ENCODE measurements at regions not wholly inside any gene's neighbourhood (a gene's known extent, or its start where the extent isn't known, plus 50 kb on each side); places are given as distances from the start of the nearest gene placed in this dataset.

- no peak overlapping the region for H4K91ac ChIP-seq (ENCODE audit: insufficient read length, low read depth, low read length)
- peaks cover 5 to 9% of the 10 kb centered on the region in 2 experiments for H3K4me1 Mint-ChIP-seq
- no peak overlapping the region for H2BK120ac ChIP-seq (ENCODE audit: low read depth, low read length, poor library complexity, severe bottlenecking)
Observed at GRCh38 chr4:13955551-13955950, 328.0 kb upstream of the BOD1L1 start.

More at GRCh38 chr4:13955551-13955950, 328.0 kb upstream of the BOD1L1 start:
- no peak overlapping the region for H3K27ac Mint-ChIP-seq
- Histone ChIP-seq H3K9ac (ENCODE audit: extremely low read depth, insufficient read length, low read length) (no peak overlapping the region), H2BK5ac (ENCODE audit: insufficient read length, low read length) (no peak overlapping the region), H3T11ph (ENCODE audit: low read length) (no peak overlapping the region), H2BK12ac (ENCODE audit: insufficient read length, low read depth, low read length) (no peak overlapping the region), H4K20me1 (ENCODE audit: control insufficient read depth, insufficient read depth, insufficient read length) (no peaks in the 10 kb centered on the region), H3K23ac (ENCODE audit: insufficient read length, low read depth, low read length) (no peak overlapping the region), H3K79me1 (ENCODE audit: insufficient read depth, low read depth, low read length, poor library complexity, severe bottlenecking) (no peaks in the 10 kb centered on the region), H3K23me2 (ENCODE audit: insufficient read length, low read depth, low read length, poor library complexity, severe bottlenecking) (no peaks in the 10 kb centered on the region), H3K4ac (ENCODE audit: low read depth, low read length) (no peak overlapping the region), H2AFZ (ENCODE audit: low read length) (no peak overlapping the region), H3K18ac (ENCODE audit: insufficient read length, low read depth, low read length) (no peak overlapping the region), H2BK20ac (ENCODE audit: low read depth, low read length, poor library complexity, severe bottlenecking) (no peak overlapping the region), H3K9me3 (ENCODE audit: control insufficient read depth, low read depth, low read length) (no peaks in the 10 kb centered on the region), H4K8ac (replicated peaks; ENCODE audit: insufficient read length, low read depth, low read length) (no peak overlapping the region), H3K4me2 (ENCODE audit: insufficient read depth, insufficient read length, low read length) (no peak overlapping the region), H2BK15ac (ENCODE audit: low read depth, low read length) (no peak overlapping the region), H3K4me1 (ENCODE audit: insufficient read depth, low read length) (no peaks in the 10 kb centered on the region; the same call in 1 of the 2 replicates), H3K27me3 (ENCODE audit: insufficient read depth, low read length) (no peaks in the 10 kb centered on the region), H2AK5ac (ENCODE audit: insufficient read length, low read length) (no peak overlapping the region), H3K14ac (ENCODE audit: insufficient read depth, low read length) (no peak overlapping the region), H3K56ac (ENCODE audit: insufficient read length, low read depth, low read length) (no peak overlapping the region), H4K5ac (ENCODE audit: insufficient read length, low read depth, low read length) (no peak overlapping the region), H3K27ac (ENCODE audit: insufficient read length, low read depth, low read length) (no peak overlapping the region), H3K79me2 (ENCODE audit: insufficient read depth, low read length) (no peaks in the 10 kb centered on the region)
- no peak for DNase-seq
- no peaks in the 10 kb centered on the region for H3K27me3 Mint-ChIP-seq (ENCODE audit: low read depth)
- H3K9me3 Mint-ChIP-seq: no peaks in the 10 kb centered on the region
- no peak for TF ChIP-seq CTCF (conservative IDR thresholded peaks at IDR 0.05)
- no peaks in the 10 kb centered on the region for H3K36me3 Mint-ChIP-seq (ENCODE audit: insufficient read depth in 1 of 3, low read depth in 3 of 3)
- WGBS (ENCODE audit: extremely low coverage, insufficient read length, low lambda C conversion rate): no CpG with 5 or more reads among the region's 7 CpGs
- H3K4me3 Mint-ChIP-seq: no peak overlapping the region

All from H9 (cell line).